HG02870 (cell line): ENCODE measurements at regions not wholly inside any gene's neighbourhood (a gene's known extent, or its start where the extent isn't known, plus 50 kb on each side); places are given as distances from the start of the nearest gene placed in this dataset.
"Not testable (repeated sequence)": the region's sequence is repeated elsewhere in the genome, so short reads cannot be mapped to it uniquely, and the experiment has no call there.

Experiments used
- ATAC-seq: cut with Tn5 transposase; IDR thresholded peaks from one replicate; pipeline ENCODE4 v1.9.1; 2021; ENCODE audit warnings: mild to moderate bottlenecking, moderate library complexity; ENCODE audit not compliant: unreplicated experiment

DNA sequence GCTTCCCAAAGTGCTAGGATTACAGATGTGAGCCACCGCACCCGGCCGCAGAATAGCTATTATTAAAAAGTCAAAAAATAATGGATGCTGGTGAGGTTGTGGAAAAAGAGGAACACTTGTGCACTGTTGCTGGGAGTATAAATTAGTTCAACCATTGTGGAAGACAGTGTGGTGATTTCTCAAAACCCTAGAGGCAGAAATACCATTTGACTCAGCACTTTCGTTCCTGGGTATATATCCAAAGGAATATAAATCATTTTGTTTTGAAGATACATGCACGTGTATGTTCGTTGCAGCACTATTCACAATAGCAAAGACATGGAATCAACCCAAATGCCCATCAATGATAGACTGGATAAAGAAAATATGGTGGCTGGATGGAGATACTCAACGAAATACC is 132.1 kb upstream of the MED13 start:
- ATAC-seq, result not testable (repeated sequence)

DNA sequence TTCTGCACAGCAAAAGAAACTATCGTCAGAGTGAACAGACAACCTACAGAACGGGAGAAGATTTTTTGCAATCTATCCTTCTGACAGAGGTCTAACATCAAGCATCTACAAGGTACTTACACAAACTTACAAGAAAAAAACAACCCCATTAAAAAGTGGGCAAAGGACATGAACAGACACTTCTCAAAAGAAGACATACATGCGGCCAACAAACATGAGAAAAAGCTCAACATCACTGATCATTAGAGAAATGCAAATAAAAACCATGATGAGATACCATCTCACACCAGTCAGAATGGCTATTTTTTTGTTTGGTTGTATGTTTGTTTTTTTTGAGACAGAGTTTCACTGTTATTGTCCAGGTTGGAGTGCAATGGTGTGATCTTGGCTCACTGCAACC is 131.5 kb upstream of the MED13 start:
- not testable (repeated sequence) for ATAC-seq

DNA sequence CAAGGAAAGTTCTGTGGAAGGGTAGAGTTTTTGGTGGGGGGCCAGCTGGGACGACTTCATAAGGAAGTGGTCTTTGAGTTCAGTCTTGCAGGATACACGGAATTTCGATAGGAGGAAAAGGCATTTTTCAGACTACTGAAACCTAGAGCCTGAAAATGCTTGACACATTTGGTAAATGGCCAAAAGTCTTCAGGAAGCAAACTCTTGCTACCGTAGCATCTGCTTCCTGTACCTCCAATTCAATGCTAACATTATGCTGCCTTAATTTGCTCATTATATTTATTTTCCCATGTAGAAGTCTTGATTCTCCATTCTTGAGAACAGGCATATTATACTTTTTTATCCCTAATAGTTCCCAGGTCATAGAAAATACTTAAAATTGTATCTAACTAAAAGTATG is 129.3 kb upstream of the MED13 start:
- no peak for ATAC-seq

DNA sequence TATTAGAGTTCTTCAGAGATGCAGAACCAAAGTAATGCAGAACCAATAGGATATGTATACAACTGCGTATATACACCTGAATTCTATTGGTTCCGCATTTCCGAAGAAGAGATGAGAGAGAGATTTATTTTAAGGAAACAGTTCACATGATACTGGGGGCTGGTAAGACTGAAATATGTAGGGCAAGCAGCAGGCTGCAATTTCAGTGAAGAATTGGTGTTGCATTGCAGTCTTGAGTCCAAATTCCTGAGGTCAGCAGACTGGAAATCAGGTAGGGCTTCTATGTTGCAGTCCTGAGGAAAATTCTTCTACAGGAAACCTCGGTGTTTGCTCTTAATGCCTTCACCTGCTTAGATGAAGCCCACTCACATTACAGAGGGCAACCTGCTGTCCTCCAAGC is 128.2 kb upstream of the MED13 start:
- no peak for ATAC-seq

DNA sequence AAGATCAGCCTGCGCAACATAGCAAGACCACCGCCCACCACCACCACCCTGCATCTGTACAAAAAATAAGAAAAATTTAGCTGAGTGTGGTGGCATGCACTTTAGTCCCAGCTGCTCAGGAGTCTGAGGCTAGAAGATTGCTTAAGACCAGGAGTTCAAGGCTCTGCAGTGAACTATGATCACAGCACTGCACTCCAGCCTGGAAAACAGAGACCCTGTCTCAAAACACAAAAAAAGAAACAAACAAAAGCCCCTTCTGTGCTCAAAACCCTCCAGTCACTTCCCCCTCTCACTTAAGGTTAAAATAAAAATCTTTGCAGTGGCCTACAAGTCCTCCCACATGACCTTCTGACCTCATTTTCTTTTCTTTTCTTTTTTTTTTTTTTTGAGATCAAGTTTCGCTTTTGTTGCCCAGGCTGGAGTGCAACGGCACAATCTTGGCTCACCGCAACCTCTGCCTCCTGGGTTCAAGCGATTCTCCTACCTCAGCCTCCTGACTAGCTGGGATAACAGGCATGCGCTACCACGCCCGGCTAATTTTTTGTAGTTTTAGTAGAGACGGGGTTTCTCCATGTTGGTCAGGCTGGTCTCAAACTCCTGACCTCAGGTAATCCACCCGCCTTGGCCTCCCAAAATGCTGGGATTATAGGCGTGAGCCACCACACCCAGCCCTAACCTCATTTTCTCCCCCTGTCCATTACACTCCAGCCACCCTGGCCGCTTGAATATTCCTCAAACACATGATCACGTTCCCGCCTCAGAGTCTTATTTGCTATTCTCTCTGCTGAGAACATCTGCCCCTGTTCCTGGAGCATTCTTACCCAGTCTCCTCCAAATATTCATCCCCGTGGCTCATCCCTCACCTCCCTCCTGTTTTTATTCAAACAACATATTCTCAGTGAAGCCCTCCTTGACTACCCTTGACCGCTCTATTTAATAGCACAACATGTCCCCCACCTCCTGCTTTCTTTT is 126.6 kb upstream of the MED13 start:
- ATAC-seq, result no peak

DNA sequence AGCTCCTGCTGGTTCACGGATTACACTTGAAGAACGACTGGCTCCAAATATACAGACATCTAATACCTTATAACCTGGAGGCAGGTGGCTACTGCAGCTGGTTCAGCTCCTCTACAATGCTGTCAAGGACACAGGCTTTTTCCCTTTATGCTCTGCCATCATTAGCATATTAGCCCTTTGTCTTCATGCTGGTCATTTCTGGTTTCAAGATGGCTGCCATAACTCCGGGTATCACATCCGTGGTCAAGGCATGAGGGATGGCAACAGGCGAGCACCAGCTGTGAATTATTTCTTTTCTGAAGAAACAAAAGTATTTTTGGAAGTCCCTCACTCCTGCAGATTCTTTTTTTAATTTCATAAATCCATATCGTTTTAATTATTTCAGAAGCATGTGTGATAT is 124.3 kb upstream of the MED13 start:
- ATAC-seq, result no peak

DNA sequence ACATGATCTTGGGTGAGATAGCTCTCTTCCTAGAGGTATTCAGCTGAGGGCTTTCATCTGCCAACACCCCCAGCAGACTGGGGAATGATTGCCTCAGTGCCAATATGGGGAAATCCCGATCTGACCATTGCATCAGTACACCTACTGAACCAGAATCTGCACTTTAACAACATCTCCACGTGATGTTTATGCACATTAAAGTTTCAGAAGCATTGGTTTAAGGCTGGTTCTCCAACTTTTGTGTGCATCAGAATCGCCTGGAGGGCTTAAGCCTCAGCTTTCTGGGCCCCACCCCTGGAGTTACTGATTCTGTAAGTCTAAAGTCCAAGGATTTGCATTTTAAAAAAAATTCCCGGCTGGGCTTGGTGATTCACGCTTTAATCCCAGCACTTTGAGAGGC is 123.6 kb upstream of the MED13 start:
- ATAC-seq, result no peak

DNA sequence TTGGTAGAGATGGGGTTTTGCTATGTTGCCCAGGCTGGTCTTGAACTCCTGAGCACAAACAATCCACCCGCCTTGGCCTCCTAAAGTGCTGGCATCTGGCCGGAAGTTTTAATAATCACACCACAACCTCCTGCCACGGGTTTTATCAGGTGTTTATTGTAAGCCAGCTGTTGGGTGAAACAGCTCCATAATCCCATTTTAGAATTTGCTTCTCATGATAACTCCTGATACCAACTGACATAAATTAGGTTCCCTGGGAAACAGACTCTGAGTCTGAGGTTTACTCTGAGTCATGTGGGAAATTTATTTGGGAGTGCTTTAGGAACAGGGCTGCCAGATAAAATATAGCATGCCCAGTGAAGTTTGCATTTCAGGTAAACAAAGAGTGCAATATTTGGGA is 122.6 kb upstream of the MED13 start:
- no peak for ATAC-seq

DNA sequence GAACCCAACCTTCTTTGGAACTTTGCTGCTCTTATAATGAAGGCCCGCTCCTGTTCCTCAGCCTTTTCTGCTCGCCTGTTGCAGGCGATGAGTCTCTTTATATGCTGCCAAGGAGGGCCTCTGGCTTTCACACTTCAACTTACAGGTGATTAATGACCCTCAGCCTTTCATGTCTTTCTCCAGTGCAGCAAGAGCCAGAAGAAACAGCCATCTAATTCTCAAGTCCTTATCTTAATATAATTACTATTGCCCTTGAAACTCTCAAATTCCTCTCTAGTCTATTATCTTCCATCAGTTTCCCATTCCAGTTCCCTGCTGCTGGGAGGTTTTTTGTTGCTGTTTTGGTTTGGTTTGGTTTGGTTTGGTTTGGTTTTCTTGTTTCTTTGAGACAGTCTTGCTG is 121.8 kb upstream of the MED13 start:
- ATAC-seq, result no peak

DNA sequence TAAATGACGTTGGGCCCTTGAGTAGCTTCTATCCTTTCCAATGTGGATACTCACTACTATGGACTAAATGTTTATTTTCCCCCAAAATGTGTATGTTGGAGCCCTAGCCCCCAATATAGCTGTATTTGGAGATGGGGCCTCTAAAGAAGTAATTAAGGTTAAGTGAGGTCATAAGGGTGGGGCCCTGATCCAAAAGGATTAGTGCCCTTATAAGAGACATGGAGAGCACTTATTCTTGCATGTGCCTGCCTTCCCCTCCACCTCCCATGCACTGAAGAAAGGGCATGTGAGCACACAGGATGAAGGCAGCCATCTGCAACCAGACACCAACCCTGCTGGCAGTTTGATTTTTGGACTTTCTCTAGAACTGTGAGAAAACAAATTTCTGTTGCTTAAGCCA is 115.7 kb upstream of the MED13 start:
- no peak for ATAC-seq

DNA sequence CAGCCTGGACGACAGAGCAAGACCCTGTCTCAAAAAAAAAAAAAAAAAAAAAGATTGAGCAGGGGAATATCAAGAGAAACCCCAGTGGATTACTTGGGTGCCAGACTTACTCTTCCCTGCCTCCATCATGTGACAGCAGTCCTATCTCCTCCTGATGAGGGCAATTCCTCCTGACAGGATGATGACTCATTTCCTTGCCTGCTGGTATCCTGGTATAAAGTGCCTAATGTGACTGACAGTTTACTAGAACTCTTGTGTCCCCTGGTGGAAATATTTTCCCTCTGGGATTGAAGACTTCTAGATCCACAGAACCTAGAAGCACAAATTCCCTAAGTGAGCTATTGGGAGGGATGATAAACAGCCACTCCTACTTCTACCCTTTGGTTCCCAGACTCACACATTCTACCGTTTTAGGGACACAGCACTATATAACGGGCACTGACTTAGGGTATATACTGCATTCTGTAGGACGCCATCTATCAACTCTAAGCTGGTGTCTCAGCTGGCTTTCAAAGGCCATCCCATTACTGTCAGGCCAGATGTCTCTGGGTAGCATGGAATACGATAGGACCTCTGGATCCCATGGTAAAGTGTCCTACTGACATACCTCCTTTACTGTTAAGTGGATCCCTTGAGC is 114.6 kb upstream of the MED13 start:
- no peak for ATAC-seq

DNA sequence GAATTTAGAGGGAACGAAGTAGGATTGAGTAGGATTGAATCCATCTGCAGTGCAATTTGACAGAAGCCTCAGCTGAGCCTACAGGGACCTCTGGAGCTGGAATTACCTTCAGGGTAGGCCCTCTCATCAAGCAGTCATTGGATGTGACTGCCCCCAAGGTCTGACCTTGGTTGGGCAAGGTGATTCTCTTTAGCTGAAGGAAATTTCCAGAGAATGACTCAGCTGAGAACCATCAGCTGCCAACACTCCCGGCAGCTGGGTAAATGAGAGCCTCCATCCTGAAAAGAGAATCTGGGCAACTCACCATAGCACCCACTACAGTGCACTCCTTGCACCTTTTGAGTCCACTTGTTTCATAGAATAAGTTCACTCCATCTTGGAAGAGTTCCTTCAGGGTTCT is 113.5 kb upstream of the MED13 start:
- ATAC-seq, result no peak

DNA sequence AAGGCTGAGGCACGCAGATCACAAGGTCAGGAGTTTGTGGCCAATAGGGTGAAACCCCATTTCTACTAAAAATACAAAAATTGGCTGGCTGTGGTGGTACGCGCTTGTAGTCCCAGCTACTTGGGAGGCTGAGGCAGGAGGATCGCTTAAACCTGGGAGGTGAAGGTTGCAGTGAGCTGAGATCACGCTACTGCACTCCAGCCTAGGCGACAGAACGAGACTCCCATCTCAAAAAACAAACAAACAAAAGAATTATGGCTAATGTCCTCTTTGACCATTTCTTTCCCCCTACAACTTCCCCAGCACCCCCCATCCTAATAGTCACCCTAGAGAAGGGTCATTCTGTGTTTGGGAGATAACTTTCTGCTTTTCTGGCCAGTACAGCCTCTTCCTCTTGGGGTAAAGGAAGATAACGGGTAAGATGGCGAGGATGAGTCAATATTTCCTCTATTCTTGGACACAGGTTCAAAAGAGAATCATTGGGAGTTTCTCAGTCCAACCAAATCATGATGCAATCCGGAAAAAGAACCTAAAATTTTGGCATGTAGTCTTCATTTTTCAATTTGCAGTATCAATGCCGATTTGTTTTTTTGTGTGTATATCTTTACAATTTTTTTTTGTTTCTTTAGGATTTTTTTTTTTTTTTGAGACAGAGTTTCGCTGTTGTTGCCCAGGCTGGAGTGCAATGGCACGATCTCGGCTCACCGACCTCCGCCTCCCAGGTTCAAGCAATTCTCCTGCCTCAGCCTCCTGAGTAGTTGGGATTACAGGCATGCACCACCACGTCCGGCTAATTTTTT is 107.6 kb upstream of the MED13 start:
- no peak for ATAC-seq

DNA sequence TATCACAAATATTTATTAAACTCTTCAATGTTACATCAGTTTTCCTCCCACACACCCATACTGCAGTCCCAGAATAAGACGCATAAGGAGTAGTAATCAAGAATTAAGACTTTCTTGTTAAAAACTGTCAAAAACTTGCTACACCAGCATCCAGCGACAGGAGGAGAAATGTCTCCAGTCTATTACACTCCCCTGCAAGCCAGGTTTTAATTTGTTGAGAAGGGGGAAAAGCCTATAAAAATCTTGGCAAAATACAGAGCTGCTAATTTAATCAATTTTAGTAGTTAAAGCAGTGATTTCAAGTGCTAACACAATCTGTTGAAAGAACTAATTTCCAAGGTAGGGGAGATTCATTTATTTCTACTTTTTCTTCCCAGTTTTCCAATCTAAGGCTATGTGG is 102.0 kb upstream of the MED13 start:
- ATAC-seq, result no peak

DNA sequence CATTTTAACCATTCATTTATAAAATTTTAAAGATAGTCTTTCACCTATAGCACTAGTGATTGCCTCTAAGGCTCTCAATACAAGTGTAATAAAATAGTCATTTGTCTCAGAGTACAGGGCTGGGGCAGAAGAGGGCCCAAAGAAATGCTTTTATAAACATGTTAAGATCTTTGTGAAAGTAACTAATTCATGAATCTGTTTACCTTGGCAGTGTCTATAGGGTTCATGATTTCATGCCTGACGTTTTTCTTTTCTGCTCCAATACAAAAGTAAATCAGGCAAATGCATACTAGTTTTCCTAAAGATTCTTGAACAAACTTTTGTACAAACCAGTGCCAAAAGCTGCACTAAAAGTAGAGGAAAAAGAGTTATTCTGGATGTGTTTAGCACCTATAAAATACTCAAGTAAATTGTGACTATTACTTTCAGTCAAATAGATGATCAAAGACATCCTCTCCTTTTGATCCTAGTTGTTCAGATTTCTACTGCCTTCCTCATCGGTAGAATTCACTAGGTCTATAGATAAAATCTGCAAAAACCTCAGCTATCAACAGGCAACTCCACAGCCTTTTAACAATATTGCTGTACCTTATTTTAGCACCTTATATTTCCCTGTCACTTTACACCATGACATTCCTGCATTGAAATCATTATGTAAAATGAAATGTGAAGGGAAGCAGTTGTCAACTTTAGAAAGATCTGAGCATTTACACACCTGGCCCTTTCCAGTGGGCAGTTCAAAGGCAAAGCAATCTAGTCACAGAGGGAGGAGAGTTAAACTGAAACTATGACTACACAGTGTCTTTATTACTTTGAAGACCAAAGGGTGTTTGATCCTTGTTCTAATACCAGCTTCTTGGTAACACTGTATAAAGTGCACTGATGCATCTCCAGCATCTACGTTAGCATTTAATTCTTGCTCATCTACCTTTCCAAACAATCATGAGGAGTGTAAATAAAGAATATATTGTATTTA is 100.0 kb upstream of the MED13 start:
- ATAC-seq, result peak; percentile 87

DNA sequence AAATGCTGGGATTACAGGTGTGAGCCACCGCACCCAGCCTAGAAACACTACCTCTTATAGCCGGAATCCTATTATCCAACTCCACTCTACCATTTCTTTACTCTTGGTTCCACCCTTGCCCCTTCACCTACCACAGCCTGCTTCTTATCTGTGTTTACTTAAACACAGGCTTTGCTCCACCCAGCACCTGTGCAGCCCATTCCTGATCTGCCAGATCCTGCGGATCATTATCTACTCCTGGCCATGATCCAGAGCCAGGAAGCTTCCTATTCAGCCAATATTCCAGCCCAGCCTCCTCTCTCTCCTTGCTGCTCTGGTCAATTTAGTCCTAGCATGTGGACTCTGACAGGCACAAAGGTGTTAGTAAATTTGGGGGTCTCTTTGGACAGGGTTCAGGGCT is 98.8 kb upstream of the MED13 start:
- ATAC-seq, result no peak

DNA sequence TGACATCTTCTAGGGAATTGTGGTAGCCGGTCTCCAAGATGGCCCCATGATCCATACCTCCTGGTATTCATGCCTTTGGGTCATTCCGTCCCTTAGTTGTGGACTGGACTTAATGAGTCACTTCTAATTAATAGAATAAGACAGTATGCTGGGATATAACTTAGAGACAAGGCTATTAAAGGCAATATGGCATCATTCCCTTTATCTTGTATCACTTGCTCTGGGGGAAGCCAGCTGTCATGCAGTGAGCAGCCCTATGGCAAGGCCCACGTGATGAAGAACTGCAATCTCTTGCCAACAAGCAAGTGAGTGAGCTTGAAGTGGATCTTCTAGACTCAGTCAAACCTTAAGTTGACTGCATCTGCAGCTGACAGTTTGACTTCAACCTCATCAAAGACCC is 97.8 kb upstream of the MED13 start:
- ATAC-seq, result no peak

DNA sequence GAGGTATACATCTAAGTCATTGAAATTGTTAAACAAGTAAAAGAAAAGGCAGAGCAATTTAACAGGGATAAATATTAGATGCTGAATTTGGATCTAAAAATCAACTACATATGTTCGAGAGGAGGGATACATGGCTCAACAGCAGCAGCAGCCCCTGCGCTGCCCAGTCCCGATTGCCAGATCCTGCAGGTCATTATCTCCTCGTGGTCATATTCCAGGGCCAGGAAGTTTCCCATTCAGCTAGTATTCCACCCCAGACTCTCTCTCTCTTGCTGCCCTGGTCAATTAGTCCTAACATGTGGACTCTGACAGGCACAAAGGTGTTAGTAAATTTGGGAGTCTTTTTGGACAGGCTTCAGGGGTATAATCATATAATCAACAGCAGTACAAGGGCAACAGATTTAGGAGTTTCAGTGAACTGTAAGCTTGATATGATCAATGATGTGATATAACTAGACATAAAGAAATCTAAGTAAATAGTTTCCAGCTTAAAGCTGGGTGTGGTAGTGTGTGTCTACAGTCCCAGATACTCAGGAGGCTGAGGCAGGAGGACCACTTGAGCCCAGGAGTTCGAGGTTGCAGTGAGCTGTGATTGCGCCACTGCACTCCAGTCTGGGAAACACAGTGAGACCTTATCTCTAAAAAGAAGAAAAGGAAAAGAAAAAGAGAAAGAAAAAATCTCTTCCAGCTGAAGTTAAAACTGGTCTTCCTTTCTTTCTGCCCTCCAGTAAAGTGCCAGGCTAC is 96.5 kb upstream of the MED13 start:
- no peak for ATAC-seq

DNA sequence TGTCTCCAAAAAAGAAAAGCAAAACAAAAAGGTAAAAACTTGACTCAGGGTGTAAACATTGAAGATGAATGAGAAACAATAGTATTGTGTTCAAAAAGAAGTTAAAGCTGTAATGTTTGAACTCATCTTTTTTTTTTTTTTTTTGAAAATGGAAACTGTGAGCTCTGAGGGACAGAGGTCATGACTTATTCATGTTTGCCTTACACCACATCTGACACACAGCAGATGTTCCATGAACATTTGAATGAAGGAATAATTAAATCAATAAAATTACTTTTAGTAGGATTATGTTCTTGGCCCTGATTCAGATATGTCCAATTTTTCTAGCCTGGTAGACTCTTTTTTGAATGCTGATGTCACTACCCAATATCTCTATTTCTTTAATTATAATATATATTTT is 95.7 kb upstream of the MED13 start:
- ATAC-seq, result no peak

DNA sequence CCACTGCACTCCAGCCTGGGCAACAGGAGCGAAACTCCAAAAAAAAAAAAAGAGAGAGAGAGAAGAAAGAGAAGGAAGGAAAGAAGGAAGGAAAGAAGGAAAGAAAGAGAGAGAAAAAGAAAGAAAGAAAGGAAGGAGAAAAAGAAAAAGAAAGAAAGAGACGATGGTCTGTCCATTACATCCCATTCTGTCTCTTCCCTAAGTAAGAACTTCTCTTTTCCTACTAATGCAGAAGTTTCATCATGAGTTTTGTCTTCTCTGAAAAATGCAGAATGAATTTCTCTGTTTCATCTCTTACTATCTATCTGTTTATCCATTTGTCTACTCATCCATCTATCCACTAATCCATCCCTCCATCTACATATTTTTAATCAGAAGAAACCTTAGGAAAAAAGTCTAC is 94.9 kb upstream of the MED13 start:
- ATAC-seq, result no peak
